ENCODE measurements at regions not wholly inside any gene's neighbourhood (a gene's known extent, or its start where the extent isn't known, plus 50 kb on each side); places are given as distances from the start of the nearest gene placed in this dataset.

- no peak overlapping the region for H3K4me3 ChIP-seq (ENCODE audit: low read depth, low read length)
- TF ChIP-seq CTCF (IDR thresholded peaks at IDR 0.05; ENCODE audit: insufficient read depth, low read depth, low read length) = peak; percentile 61
- peak; percentile 50 for DNase-seq (ENCODE audit: low read depth)
These were observed 88.0 kb upstream of the AK4 start for GRCh38 chr1:65059930-65060538.

GRCh38 chr1:65062339-65062738 lies 85.7 kb upstream of the AK4 start:
- no peak for DNase-seq (ENCODE audit: low read depth)
- TF ChIP-seq CTCF (IDR thresholded peaks at IDR 0.05; ENCODE audit: insufficient read depth, low read depth, low read length) = no peak

GRCh38 chr1:65063025-65063424 lies 85.0 kb upstream of the AK4 start:
- DNase-seq (ENCODE audit: low read depth) = no peak
- no peak for TF ChIP-seq CTCF (IDR thresholded peaks at IDR 0.05; ENCODE audit: insufficient read depth, low read depth, low read length)
- H3K4me3 ChIP-seq (ENCODE audit: low read depth, low read length) = no peak overlapping the region

More at GRCh38 chr1:65062339-65062738, 85.7 kb upstream of the AK4 start:
- no peak overlapping the region for H3K4me3 ChIP-seq (ENCODE audit: low read depth, low read length)

GRCh38 chr1:65064981-65065380 lies 83.0 kb upstream of the AK4 start:
- no peak overlapping the region for H3K4me3 ChIP-seq (ENCODE audit: low read depth, low read length)
- no peak for TF ChIP-seq CTCF (IDR thresholded peaks at IDR 0.05; ENCODE audit: insufficient read depth, low read depth, low read length)

GRCh38 chr1:65065524-65066418 lies 82.2 kb upstream of the AK4 start:
- DNase-seq (ENCODE audit: low read depth) = no peak
- TF ChIP-seq CTCF (IDR thresholded peaks at IDR 0.05; ENCODE audit: insufficient read depth, low read depth, low read length) = no peak
- H3K4me3 ChIP-seq (ENCODE audit: low read depth, low read length) = peak overlapping the region; percentile 76

More at GRCh38 chr1:65064981-65065380, 83.0 kb upstream of the AK4 start:
- DNase-seq (ENCODE audit: low read depth) = no peak

GRCh38 chr1:65066419-65066765 lies 81.6 kb upstream of the AK4 start:
- peak; percentile 12 for DNase-seq (ENCODE audit: low read depth)
- no peak for TF ChIP-seq CTCF (IDR thresholded peaks at IDR 0.05; ENCODE audit: insufficient read depth, low read depth, low read length)
- H3K4me3 ChIP-seq (ENCODE audit: low read depth, low read length) = peak overlapping the region; percentile 76

All from fibroblast of villous mesenchyme (primary cell).